Keratinocyte (primary cell): ENCODE measurements at regions not wholly inside any gene's neighbourhood (a gene's known extent, or its start where the extent isn't known, plus 50 kb on each side); places are given as distances from the start of the nearest gene placed in this dataset.

Source experiments
- EZH2 ChIP-seq: IDR thresholded peaks from one replicate; pipeline ENCODE4 v1.6.1; 2012; ENCODE audit warnings: inconsistent platforms, mild to moderate bottlenecking, low read length, moderate library complexity
- TF ChIP-seq, protein P1 (sequence below), 3 experiments: IDR thresholded peaks in 1 of 3; conservative IDR thresholded peaks in 1 of 3; optimal IDR thresholded peaks in 1 of 3; 2 replicates in 2 of 3; 3 replicates in 1 of 3; pipeline versions ENCODE3 to v1.5.1; 2011; ENCODE audit warnings: low read length in 3 of 3, mild to moderate bottlenecking in 3 of 3, moderate library complexity in 2 of 3, control low read depth in 1 of 3, inconsistent platforms in 1 of 3; ENCODE audit not compliant: insufficient read depth in 2 of 3; ENCODE audit errors: extremely low read depth in 1 of 3

DNA sequence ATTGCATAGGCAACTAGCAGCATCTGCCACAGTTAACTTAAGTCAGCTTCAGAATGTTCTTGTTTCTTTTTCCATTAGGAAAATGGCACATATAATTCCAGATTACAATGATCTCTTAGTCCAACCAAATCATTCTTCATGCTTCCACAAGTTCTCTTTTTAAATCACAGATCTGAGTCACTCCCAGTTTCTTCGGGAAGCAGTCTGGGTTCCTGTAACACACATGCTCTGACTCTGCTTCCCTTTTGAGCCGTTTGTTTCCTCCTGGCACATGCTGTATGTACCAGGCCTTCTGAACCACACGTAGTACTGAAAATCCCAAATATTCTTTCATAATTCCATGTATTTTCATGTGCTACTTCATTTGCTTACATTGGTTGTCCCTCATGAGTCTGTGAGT, 388.8 kb upstream of the PDE3A start:
- TF ChIP-seq, protein P1, sequence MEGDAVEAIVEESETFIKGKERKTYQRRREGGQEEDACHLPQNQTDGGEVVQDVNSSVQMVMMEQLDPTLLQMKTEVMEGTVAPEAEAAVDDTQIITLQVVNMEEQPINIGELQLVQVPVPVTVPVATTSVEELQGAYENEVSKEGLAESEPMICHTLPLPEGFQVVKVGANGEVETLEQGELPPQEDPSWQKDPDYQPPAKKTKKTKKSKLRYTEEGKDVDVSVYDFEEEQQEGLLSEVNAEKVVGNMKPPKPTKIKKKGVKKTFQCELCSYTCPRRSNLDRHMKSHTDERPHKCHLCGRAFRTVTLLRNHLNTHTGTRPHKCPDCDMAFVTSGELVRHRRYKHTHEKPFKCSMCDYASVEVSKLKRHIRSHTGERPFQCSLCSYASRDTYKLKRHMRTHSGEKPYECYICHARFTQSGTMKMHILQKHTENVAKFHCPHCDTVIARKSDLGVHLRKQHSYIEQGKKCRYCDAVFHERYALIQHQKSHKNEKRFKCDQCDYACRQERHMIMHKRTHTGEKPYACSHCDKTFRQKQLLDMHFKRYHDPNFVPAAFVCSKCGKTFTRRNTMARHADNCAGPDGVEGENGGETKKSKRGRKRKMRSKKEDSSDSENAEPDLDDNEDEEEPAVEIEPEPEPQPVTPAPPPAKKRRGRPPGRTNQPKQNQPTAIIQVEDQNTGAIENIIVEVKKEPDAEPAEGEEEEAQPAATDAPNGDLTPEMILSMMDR (optimal IDR thresholded peaks at IDR 0.05 in 1 of 3, IDR thresholded peaks at IDR 0.05 in 1 of 3, conservative IDR thresholded peaks at IDR 0.05 in 1 of 3; ENCODE audit: extremely low read depth in 1 of 3, insufficient read depth in 2 of 3, low read length in 3 of 3), result no peak
- TF ChIP-seq EZH2, result no peak
